H4 (cell line): ENCODE measurements at regions not wholly inside any gene's neighbourhood (a gene's known extent, or its start where the extent isn't known, plus 50 kb on each side); places are given as distances from the start of the nearest gene placed in this dataset.
"Not testable (repeated sequence)": the region's sequence is repeated elsewhere in the genome, so short reads cannot be mapped to it uniquely, and the experiment has no call there.

Experiments used
- DNase-seq: peaks from one replicate; pipeline ENCODE4 v3.0.0-alpha.2; 2015; ENCODE audit warnings: low spot score

GRCh38 chr5:92179651-92180050 is 796.5 kb upstream of the ARRDC3 start:
- no peak for DNase-seq

- DNase-seq, result no peak
Observed at GRCh38 chr5:92177926-92178487, 794.9 kb upstream of the ARRDC3 start.

GRCh38 chr5:92163906-92164305 is 780.8 kb upstream of the ARRDC3 start:
- DNase-seq, result no peak

GRCh38 chr5:92147798-92148197 is 764.7 kb upstream of the ARRDC3 start:
- no peak for DNase-seq

GRCh38 chr5:92147266-92147665 is 764.1 kb upstream of the ARRDC3 start:
- no peak for DNase-seq

GRCh38 chr5:92145852-92146251 is 762.7 kb upstream of the ARRDC3 start:
- no peak for DNase-seq

GRCh38 chr5:92144824-92145223 is 761.7 kb upstream of the ARRDC3 start:
- no peak for DNase-seq

GRCh38 chr5:92132294-92132908 is 749.3 kb upstream of the ARRDC3 start:
- DNase-seq, result not testable (repeated sequence)

GRCh38 chr5:92126182-92126581 is 743.1 kb upstream of the ARRDC3 start:
- no peak for DNase-seq

- DNase-seq, result no peak
Observed at GRCh38 chr5:92119110-92119509, 736.0 kb upstream of the ARRDC3 start.

- DNase-seq, result no peak
Observed at GRCh38 chr5:92106808-92107207, 723.7 kb upstream of the ARRDC3 start.

GRCh38 chr5:92104126-92104525 is 721.0 kb upstream of the ARRDC3 start:
- DNase-seq, result no peak

- no peak for DNase-seq
Observed at GRCh38 chr5:92102313-92102712, 719.2 kb upstream of the ARRDC3 start.

GRCh38 chr5:92092239-92092638 is 709.1 kb upstream of the ARRDC3 start:
- DNase-seq, result no peak

- no peak for DNase-seq
Observed at GRCh38 chr5:92086059-92086811, 703.1 kb upstream of the ARRDC3 start.

- no peak for DNase-seq
Observed at GRCh38 chr5:92081958-92082712, 699.0 kb upstream of the ARRDC3 start.

- DNase-seq, result no peak
Observed at GRCh38 chr5:92070786-92071185, 687.7 kb upstream of the ARRDC3 start.

- DNase-seq, result no peak
Observed at GRCh38 chr5:92064993-92065392, 681.9 kb upstream of the ARRDC3 start.

GRCh38 chr5:92051741-92052140 is 668.6 kb upstream of the ARRDC3 start:
- DNase-seq, result no peak

GRCh38 chr5:92050970-92051369 is 667.9 kb upstream of the ARRDC3 start:
- no peak for DNase-seq

GRCh38 chr5:92041911-92042660 is 659.0 kb upstream of the ARRDC3 start:
- DNase-seq, result no peak

GRCh38 chr5:92041206-92041605 is 658.1 kb upstream of the ARRDC3 start:
- DNase-seq, result no peak
